Stimulated activated CD8-positive, alpha-beta memory T cell treated with anti-CD3 and anti-CD28 coated beads, Interleukin-7, amount 100 ng/mL, for 24 hours (primary cell): ENCODE measurements at regions not wholly inside any gene's neighbourhood (a gene's known extent, or its start where the extent isn't known, plus 50 kb on each side); places are given as distances from the start of the nearest gene placed in this dataset.

Experiments used
- DNase-seq: peaks from one replicate; pipeline ENCODE4 v3.0.0-alpha.2; 2020; ENCODE audit warnings: low read depth

GRCh38 chr9:119634006-119634405 lies 264.8 kb upstream of the BRINP1 start:
- no peak for DNase-seq

- no peak for DNase-seq
Measured at GRCh38 chr9:119611565-119611964, 242.3 kb upstream of the BRINP1 start.

- DNase-seq: no peak
Measured at GRCh38 chr9:119609277-119609971, 240.2 kb upstream of the BRINP1 start.

- no peak for DNase-seq
Measured at GRCh38 chr9:119601632-119602031, 232.4 kb upstream of the BRINP1 start.

- DNase-seq: no peak
Measured at GRCh38 chr9:119597499-119597898, 228.3 kb upstream of the BRINP1 start.

- DNase-seq: no peak
Measured at GRCh38 chr9:119596703-119597102, 227.5 kb upstream of the BRINP1 start.

- DNase-seq: no peak
Measured at GRCh38 chr9:119588874-119589744, 219.9 kb upstream of the BRINP1 start.

GRCh38 chr9:119577881-119578280 lies 208.6 kb upstream of the BRINP1 start:
- DNase-seq: no peak

GRCh38 chr9:119559986-119560385 lies 190.8 kb upstream of the BRINP1 start:
- DNase-seq: no peak

GRCh38 chr9:119559056-119559455 lies 189.8 kb upstream of the BRINP1 start:
- no peak for DNase-seq

- DNase-seq: peak; percentile 8
Measured at GRCh38 chr9:119556129-119556875, 187.1 kb upstream of the BRINP1 start.

- no peak for DNase-seq
Measured at GRCh38 chr9:119544492-119544891, 175.3 kb upstream of the BRINP1 start.

GRCh38 chr9:119537138-119537537 lies 167.9 kb upstream of the BRINP1 start:
- no peak for DNase-seq

- no peak for DNase-seq
Measured at GRCh38 chr9:119533504-119533903, 164.3 kb upstream of the BRINP1 start.

- no peak for DNase-seq
Measured at GRCh38 chr9:119526698-119527097, 157.5 kb upstream of the BRINP1 start.

GRCh38 chr9:119523508-119523907 lies 154.3 kb upstream of the BRINP1 start:
- DNase-seq: no peak

GRCh38 chr9:119522381-119522780 lies 153.1 kb upstream of the BRINP1 start:
- DNase-seq: no peak

GRCh38 chr9:119509291-119509905 lies 140.2 kb upstream of the BRINP1 start:
- no peak for DNase-seq

- DNase-seq: no peak
Measured at GRCh38 chr9:119501374-119501773, 132.1 kb upstream of the BRINP1 start.

- no peak for DNase-seq
Measured at GRCh38 chr9:119500072-119500771, 131.0 kb upstream of the BRINP1 start.

GRCh38 chr9:119487118-119487827 lies 118.0 kb upstream of the BRINP1 start:
- no peak for DNase-seq
